Spleen (tissue), 7 donors: ENCODE measurements at regions not wholly inside any gene's neighbourhood (a gene's known extent, or its start where the extent isn't known, plus 50 kb on each side); places are given as distances from the start of the nearest gene placed in this dataset.

Source experiments
- POLR2A ChIP-seq, 3 donors: fragments of 450-650 bp; IDR thresholded peaks; one replicate each; pipeline ENCODE4 v1.5.1; 2017; ENCODE audit warnings: antibody characterized with exemption in 3 of 3, mild to moderate bottlenecking in 1 of 3
- TF ChIP-seq, protein P1 (sequence below), 11 experiments: fragments of 200-600 bp in 7 of 11; fragments of 450-650 bp in 4 of 11; sonication (generic) in 4 of 11; IDR thresholded peaks in 8 of 11; conservative IDR thresholded peaks in 3 of 11; 1 replicate in 7 of 11; 2 replicates in 4 of 11; pipeline versions ENCODE4 v1.4.0 to v1.8.0; 2016 to 2021; ENCODE audit warnings: antibody characterized with exemption in 11 of 11, inconsistent platforms in 4 of 11, mild to moderate bottlenecking in 1 of 11
- donor health status: DM: no; HTN: no; CAD: no; lungs with moderate emphysema.
- donor health status: DM: no; HTN: no; CAD: no.
- donor health status: DM: no; HTN: no; CAD: no.

- TF ChIP-seq, protein P1, sequence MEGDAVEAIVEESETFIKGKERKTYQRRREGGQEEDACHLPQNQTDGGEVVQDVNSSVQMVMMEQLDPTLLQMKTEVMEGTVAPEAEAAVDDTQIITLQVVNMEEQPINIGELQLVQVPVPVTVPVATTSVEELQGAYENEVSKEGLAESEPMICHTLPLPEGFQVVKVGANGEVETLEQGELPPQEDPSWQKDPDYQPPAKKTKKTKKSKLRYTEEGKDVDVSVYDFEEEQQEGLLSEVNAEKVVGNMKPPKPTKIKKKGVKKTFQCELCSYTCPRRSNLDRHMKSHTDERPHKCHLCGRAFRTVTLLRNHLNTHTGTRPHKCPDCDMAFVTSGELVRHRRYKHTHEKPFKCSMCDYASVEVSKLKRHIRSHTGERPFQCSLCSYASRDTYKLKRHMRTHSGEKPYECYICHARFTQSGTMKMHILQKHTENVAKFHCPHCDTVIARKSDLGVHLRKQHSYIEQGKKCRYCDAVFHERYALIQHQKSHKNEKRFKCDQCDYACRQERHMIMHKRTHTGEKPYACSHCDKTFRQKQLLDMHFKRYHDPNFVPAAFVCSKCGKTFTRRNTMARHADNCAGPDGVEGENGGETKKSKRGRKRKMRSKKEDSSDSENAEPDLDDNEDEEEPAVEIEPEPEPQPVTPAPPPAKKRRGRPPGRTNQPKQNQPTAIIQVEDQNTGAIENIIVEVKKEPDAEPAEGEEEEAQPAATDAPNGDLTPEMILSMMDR (IDR thresholded peaks at IDR 0.05 in 8 of 11, conservative IDR thresholded peaks at IDR 0.05 in 3 of 11) = no peak
- TF ChIP-seq POLR2A (IDR thresholded peaks at IDR 0.05) = no peak
Observed at GRCh38 chr9:104260004-104260403, 165.9 kb downstream of the SMC2 start.
